PC-3 (cell line): ENCODE measurements at regions not wholly inside any gene's neighbourhood (a gene's known extent, or its start where the extent isn't known, plus 50 kb on each side); places are given as distances from the start of the nearest gene placed in this dataset.

Experiments
- CTCF ChIP-seq: fragments of 300-600 bp; sonication (generic); conservative IDR thresholded peaks from 2 replicates; pipeline ENCODE4 v1.5.1; 2017; ENCODE audit warnings: antibody characterized with exemption, low read depth, mild to moderate bottlenecking, low read length
- EZH2 ChIP-seq: fragments of 300-600 bp; sonication (generic); IDR thresholded peaks from one replicate; pipeline ENCODE4 v1.6.1; 2017; ENCODE audit warnings: antibody characterized with exemption, mild to moderate bottlenecking, low read length; ENCODE audit not compliant: unreplicated experiment
- EZH2phosphoT487 ChIP-seq: fragments of 300-600 bp; sonication (generic); IDR thresholded peaks from 2 replicates; pipeline ENCODE4 v1.6.1; 2018; ENCODE audit warnings: mild to moderate bottlenecking, antibody characterized with exemption, low read length, borderline replicate concordance

GRCh38 chr1:101128846-101129245 is 103.3 kb upstream of the DPH5 start:
- TF ChIP-seq CTCF (no peak), EZH2 (no peak), EZH2phosphoT487 (no peak)
